BLaER1 treated with 17β-estradiol and CSF1 and Interleukin-3, amounts not matched to agents 10 nM and 100 nM (cell line): ENCODE measurements at regions not wholly inside any gene's neighbourhood (a gene's known extent, or its start where the extent isn't known, plus 50 kb on each side); places are given as distances from the start of the nearest gene placed in this dataset.

Experiments
- H3K27ac ChIP-seq, 11 experiments: shearing (Covaris generic); formaldehyde crosslinking; 2 replicates each; pipeline ENCODE4 v1.8.1; 2022
- H3K27me3 ChIP-seq, 11 experiments: shearing (Covaris generic); formaldehyde crosslinking; 2 replicates each; pipeline ENCODE4 v1.8.1; 2022
- H3K36me3 ChIP-seq, 11 experiments: shearing (Covaris generic); formaldehyde crosslinking; 2 replicates each; pipeline ENCODE4 v1.8.1; 2022
- H3K4me1 ChIP-seq, 10 experiments: shearing (Covaris generic); formaldehyde crosslinking; 2 replicates each; pipeline ENCODE4 v1.8.1; 2022
- H3K4me2 ChIP-seq, 11 experiments: shearing (Covaris generic); formaldehyde crosslinking; 2 replicates each; pipeline ENCODE4 v1.8.1; 2022
- H3K4me3 ChIP-seq, 10 experiments: shearing (Covaris generic); formaldehyde crosslinking; 2 replicates each; pipeline ENCODE4 v1.8.1; 2022
- H3K9ac ChIP-seq, 11 experiments: shearing (Covaris generic); formaldehyde crosslinking; 2 replicates each; pipeline ENCODE4 v1.8.1; 2022
- H3K9me3 ChIP-seq, 11 experiments: shearing (Covaris generic); formaldehyde crosslinking; replicated peaks in 1 of 11; 2 replicates each; pipeline ENCODE4 v1.8.1; 2022
- H4K20me1 ChIP-seq, 11 experiments: shearing (Covaris generic); formaldehyde crosslinking; 2 replicates each; pipeline ENCODE4 v1.8.1; 2022
- Cebpa-rat ChIP-seq, 11 experiments: shearing (Covaris generic); IDR thresholded peaks; 2 replicates each; pipeline ENCODE4 v1.8.1; 2022

- TF ChIP-seq Cebpa-rat (IDR thresholded peaks at IDR 0.05): no peak
- Histone ChIP-seq H3K36me3 (no peaks in the 10 kb centered on the region), H3K4me3 (no peak overlapping the region), H3K4me2 (no peak overlapping the region), H3K9ac (no peak overlapping the region), H3K9me3 (no peaks in the 10 kb centered on the region), H4K20me1 (no peaks in the 10 kb centered on the region), H3K4me1 (peaks cover 0 to 9% (median 3%) of the 10 kb centered on the region in 10 experiments; a peak in 7 of 20 replicates), H3K27ac (no peak overlapping the region), H3K27me3 (no peaks in the 10 kb centered on the region)
These were observed 328.5 kb upstream of the PLET1 start for GRCh38 chr11:112589155-112589554.

- H3K4me2 ChIP-seq: no peak overlapping the region
- H3K27me3 ChIP-seq: no peaks in the 10 kb centered on the region
These were observed 330.1 kb upstream of the PLET1 start for GRCh38 chr11:112590764-112591163.

GRCh38 chr11:112593440-112593839 is 332.8 kb upstream of the PLET1 start:
- H3K4me3 ChIP-seq: no peak overlapping the region
- H3K9ac ChIP-seq: no peak overlapping the region
- H3K36me3 ChIP-seq: no peaks in the 10 kb centered on the region
- TF ChIP-seq Cebpa-rat (IDR thresholded peaks at IDR 0.05): no peak
- no peaks in the 10 kb centered on the region for H4K20me1 ChIP-seq
- H3K4me2 ChIP-seq: no peak overlapping the region
- no peak overlapping the region for H3K27ac ChIP-seq
- no peaks in the 10 kb centered on the region for H3K27me3 ChIP-seq
- no peaks in the 10 kb centered on the region for H3K4me1 ChIP-seq
- no peaks in the 10 kb centered on the region for H3K9me3 ChIP-seq

More at GRCh38 chr11:112590764-112591163, 330.1 kb upstream of the PLET1 start:
- Histone ChIP-seq H3K27ac (no peak overlapping the region), H3K4me1 (no peaks in the 10 kb centered on the region), H3K36me3 (no peaks in the 10 kb centered on the region), H3K9ac (no peak overlapping the region), H4K20me1 (no peaks in the 10 kb centered on the region), H3K4me3 (no peak overlapping the region), H3K9me3 (no peaks in the 10 kb centered on the region)
- TF ChIP-seq Cebpa-rat (IDR thresholded peaks at IDR 0.05): no peak

DNA sequence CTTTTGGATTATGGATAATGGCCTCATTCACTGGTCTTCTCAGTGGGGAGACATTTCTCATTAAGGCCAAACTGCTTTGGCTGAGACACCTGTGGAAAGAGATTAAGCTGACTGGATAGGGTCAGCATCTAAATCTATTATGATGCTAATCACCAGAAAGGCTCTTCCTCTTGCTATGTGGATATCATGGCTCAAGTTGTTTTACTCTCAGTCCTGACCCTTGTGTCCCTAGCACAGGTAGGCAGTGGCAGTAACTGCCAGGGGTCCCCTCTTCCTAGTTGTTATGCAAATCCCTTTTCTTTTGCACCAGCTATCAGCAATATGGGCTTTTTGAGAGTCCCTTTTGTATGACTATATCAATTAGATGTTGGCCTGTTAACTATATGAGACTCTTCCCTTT is 335.7 kb upstream of the PLET1 start:
- TF ChIP-seq Cebpa-rat (IDR thresholded peaks at IDR 0.05): no peak

GRCh38 chr11:112597286-112597790 is 336.7 kb upstream of the PLET1 start:
- no peak overlapping the region for H3K4me3 ChIP-seq
- no peak overlapping the region for H3K27ac ChIP-seq
- no peaks in the 10 kb centered on the region for H3K36me3 ChIP-seq
- no peak for TF ChIP-seq Cebpa-rat (IDR thresholded peaks at IDR 0.05)
- H3K9me3 ChIP-seq: no peaks in the 10 kb centered on the region
- H3K9ac ChIP-seq: no peak overlapping the region
- H3K27me3 ChIP-seq: no peaks in the 10 kb centered on the region
- H4K20me1 ChIP-seq: no peaks in the 10 kb centered on the region
- H3K4me2 ChIP-seq: no peak overlapping the region
- peaks cover 0 to 14% (median 0%) of the 10 kb centered on the region in 10 experiments; a peak in 6 of 20 replicates for H3K4me1 ChIP-seq

More for the DNA sequence above, 335.7 kb upstream of the PLET1 start:
- no peak overlapping the region for H3K4me3 ChIP-seq
- H3K27ac ChIP-seq: no peak overlapping the region
- H3K36me3 ChIP-seq: no peaks in the 10 kb centered on the region
- H3K9ac ChIP-seq: no peak overlapping the region
- H3K4me2 ChIP-seq: no peak overlapping the region
- peaks cover 0 to 14% (median 0%) of the 10 kb centered on the region in 10 experiments; a peak in 6 of 20 replicates for H3K4me1 ChIP-seq
- H3K27me3 ChIP-seq: no peaks in the 10 kb centered on the region
- H3K9me3 ChIP-seq: no peaks in the 10 kb centered on the region
- no peaks in the 10 kb centered on the region for H4K20me1 ChIP-seq

GRCh38 chr11:112599265-112599664 is 338.6 kb upstream of the PLET1 start:
- H3K27ac ChIP-seq: no peak overlapping the region
- no peaks in the 10 kb centered on the region for H4K20me1 ChIP-seq
- no peak for TF ChIP-seq Cebpa-rat (IDR thresholded peaks at IDR 0.05)
- no peaks in the 10 kb centered on the region for H3K36me3 ChIP-seq
- H3K9me3 ChIP-seq: no peaks in the 10 kb centered on the region
- H3K9ac ChIP-seq: no peak overlapping the region
- peak overlapping the region in 3 of 11 experiments; percentile 4 to 52 (median 40); a peak in 2 of 22 replicates for H3K4me2 ChIP-seq
- H3K27me3 ChIP-seq: no peaks in the 10 kb centered on the region
- H3K4me3 ChIP-seq: no peak overlapping the region
- H3K4me1 ChIP-seq: peaks cover 0 to 14% (median 0%) of the 10 kb centered on the region in 10 experiments; a peak in 6 of 20 replicates

- H3K9ac ChIP-seq: no peak overlapping the region
- H3K9me3 ChIP-seq: no peaks in the 10 kb centered on the region
- H3K4me1 ChIP-seq: peaks cover 0 to 14% (median 0%) of the 10 kb centered on the region in 10 experiments; a peak in 6 of 20 replicates
- TF ChIP-seq Cebpa-rat (IDR thresholded peaks at IDR 0.05): no peak
- H3K4me3 ChIP-seq: no peak overlapping the region
- H4K20me1 ChIP-seq: no peaks in the 10 kb centered on the region
- no peaks in the 10 kb centered on the region for H3K27me3 ChIP-seq
- no peak overlapping the region for H3K27ac ChIP-seq
- peak overlapping the region in 3 of 11 experiments; percentile 4 to 52 (median 40); a peak in 5 of 22 replicates for H3K4me2 ChIP-seq
- no peaks in the 10 kb centered on the region for H3K36me3 ChIP-seq
These were observed 339.3 kb upstream of the PLET1 start for GRCh38 chr11:112599856-112600533.

GRCh38 chr11:112605093-112605666 is 344.5 kb upstream of the PLET1 start:
- Histone ChIP-seq H3K9me3 (no peaks in the 10 kb centered on the region), H3K9ac (no peak overlapping the region), H4K20me1 (no peaks in the 10 kb centered on the region), H3K36me3 (no peaks in the 10 kb centered on the region), H3K4me1 (peaks cover 0 to 6% (median 0%) of the 10 kb centered on the region in 10 experiments; a peak in 6 of 20 replicates), H3K4me2 (no peak overlapping the region), H3K4me3 (no peak overlapping the region), H3K27me3 (no peaks in the 10 kb centered on the region), H3K27ac (no peak overlapping the region)
- no peak for TF ChIP-seq Cebpa-rat (IDR thresholded peaks at IDR 0.05)

DNA sequence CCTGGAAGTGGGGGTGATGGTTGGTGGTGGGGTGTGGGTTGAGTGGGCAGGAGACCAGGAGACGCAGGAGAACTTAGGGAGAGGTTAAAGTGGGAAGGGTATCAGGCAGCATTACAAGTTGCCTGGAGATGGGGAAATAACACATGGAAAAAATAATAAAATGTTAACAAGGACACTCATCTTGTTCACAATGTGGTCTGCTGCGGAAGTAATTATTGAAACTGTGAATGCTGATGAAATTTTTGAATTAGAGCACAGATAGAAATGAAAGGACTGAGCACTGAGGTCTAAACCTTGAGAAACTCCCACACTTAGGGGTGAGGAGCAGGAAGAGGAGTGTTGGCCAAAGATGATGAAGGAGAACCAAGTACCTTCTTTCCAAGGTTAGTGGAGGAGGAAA is 346.0 kb upstream of the PLET1 start:
- no peak overlapping the region for H3K4me2 ChIP-seq
- H4K20me1 ChIP-seq: no peaks in the 10 kb centered on the region
- H3K27me3 ChIP-seq: no peaks in the 10 kb centered on the region
- H3K27ac ChIP-seq: no peak overlapping the region
- peaks cover 0 to 19% (median 4%) of the 10 kb centered on the region in 10 experiments; a peak in 9 of 20 replicates for H3K4me1 ChIP-seq
- no peaks in the 10 kb centered on the region for H3K36me3 ChIP-seq
- no peak for TF ChIP-seq Cebpa-rat (IDR thresholded peaks at IDR 0.05)
- H3K9me3 ChIP-seq: no peaks in the 10 kb centered on the region
- no peak overlapping the region for H3K9ac ChIP-seq
- no peak overlapping the region for H3K4me3 ChIP-seq
